ENCODE measurements at regions not wholly inside any gene's neighbourhood (a gene's known extent, or its start where the extent isn't known, plus 50 kb on each side); places are given as distances from the start of the nearest gene placed in this dataset.
A peak's percentile ranks its signal among the peaks of the same experiment; 100 is the strongest.

DNA sequence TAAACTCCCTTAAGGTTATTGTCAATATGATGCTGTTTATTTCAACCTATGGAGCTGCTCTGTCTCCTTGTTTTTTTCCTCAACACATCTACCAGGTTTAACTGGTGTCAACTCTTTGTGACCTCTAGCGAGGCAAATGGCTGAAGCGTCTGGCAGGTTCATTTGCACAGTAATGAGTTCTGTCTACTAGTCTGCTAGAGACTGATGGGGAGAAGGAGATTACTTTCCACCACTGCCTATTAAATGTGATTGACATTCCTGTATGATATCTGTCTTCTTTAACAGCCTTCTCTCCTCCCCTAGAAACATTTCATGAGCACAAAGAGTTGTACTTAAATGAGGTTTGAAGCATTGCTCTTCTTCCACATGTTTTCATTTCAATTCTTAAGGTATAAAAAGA, 253.7 kb downstream of the SLC6A15 start:
- TF ChIP-seq LEF1 (IDR thresholded peaks at IDR 0.05; ENCODE audit: borderline replicate concordance) (no peak), ELF4 (IDR thresholded peaks at IDR 0.05) (no peak), SP1 (IDR thresholded peaks at IDR 0.05) (no peak), FOXK2 (IDR thresholded peaks at IDR 0.05) (no peak), CTBP1 (IDR thresholded peaks at IDR 0.05; ENCODE audit: borderline replicate concordance) (no peak), FOXM1 (IDR thresholded peaks at IDR 0.05; ENCODE audit: borderline replicate concordance) (no peak), ARNT (IDR thresholded peaks at IDR 0.05) (no peak), HDGF (IDR thresholded peaks at IDR 0.05; ENCODE audit: borderline replicate concordance) (no peak)
- TF ChIP-seq, protein P1, sequence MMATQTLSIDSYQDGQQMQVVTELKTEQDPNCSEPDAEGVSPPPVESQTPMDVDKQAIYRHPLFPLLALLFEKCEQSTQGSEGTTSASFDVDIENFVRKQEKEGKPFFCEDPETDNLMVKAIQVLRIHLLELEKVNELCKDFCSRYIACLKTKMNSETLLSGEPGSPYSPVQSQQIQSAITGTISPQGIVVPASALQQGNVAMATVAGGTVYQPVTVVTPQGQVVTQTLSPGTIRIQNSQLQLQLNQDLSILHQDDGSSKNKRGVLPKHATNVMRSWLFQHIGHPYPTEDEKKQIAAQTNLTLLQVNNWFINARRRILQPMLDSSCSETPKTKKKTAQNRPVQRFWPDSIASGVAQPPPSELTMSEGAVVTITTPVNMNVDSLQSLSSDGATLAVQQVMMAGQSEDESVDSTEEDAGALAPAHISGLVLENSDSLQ (IDR thresholded peaks at IDR 0.05), result peak; percentile 85
